NCI-H446 treated with DMSO at 0.1 percent for 48 hours (cell line): ENCODE measurements at regions not wholly inside any gene's neighbourhood (a gene's known extent, or its start where the extent isn't known, plus 50 kb on each side); places are given as distances from the start of the nearest gene placed in this dataset.
A peak's percentile ranks its signal among the peaks of the same experiment; 100 is the strongest.
"Not testable (repeated sequence)": the region's sequence is repeated elsewhere in the genome, so short reads cannot be mapped to it uniquely, and the experiment has no call there.

Experiments
- DNase-seq: peaks from one replicate; lab custom pipeline; 2025; lab: John Stamatoyannopoulos, UW

- no peak for DNase-seq
Measured at GRCh38 chr1:82829527-82829926, 1028.8 kb downstream of the ADGRL2 start.

DNA sequence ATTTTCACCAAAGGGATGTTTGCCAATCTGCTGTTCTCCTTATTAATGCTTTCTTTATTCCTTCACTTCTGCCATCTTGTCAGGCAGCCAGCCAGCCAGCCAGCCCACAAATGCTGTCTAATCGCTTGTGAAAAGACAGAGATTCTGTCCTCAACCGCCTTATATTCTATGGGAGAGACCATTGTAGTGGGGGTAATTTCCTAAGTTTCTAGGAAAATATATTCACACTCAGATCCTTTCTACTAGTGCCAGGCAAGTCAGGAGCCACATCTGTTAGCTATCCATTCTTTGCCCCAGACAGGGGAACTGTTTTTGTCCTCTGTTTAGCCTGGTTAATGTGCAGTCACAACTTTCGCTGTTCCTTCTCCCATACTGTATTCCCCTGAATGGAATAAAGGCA lies 1023.1 kb downstream of the ADGRL2 start:
- DNase-seq: no peak

- DNase-seq: no peak
Measured at GRCh38 chr1:82820816-82821215, 1020.1 kb downstream of the ADGRL2 start.

GRCh38 chr1:82819234-82819633 lies 1018.5 kb downstream of the ADGRL2 start:
- no peak for DNase-seq

GRCh38 chr1:82818586-82818985 lies 1017.9 kb downstream of the ADGRL2 start:
- peak; percentile 3 for DNase-seq

GRCh38 chr1:82813386-82813785 lies 1012.7 kb downstream of the ADGRL2 start:
- peak; percentile 3 for DNase-seq

DNA sequence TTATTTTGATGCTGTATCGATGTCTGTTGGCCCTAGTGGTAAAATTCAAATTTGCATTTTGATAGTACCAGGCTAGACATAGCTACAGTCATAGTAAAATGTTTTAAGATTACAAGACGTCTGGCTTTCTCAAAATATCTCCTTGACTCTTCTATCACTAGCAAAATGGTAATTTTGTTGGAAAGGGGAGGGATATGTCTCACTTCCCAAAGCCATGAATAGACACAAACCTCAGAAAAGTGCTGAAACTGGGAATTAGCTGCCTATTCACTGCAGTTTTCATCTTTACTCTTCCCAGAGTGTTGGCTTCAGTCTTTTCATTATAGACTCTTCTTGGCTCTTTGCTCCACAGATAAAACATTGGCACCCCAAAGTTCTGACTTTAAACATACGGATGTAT lies 1009.9 kb downstream of the ADGRL2 start:
- DNase-seq: no peak

- DNase-seq: no peak
Measured at GRCh38 chr1:82807563-82807962, 1006.8 kb downstream of the ADGRL2 start.

DNA sequence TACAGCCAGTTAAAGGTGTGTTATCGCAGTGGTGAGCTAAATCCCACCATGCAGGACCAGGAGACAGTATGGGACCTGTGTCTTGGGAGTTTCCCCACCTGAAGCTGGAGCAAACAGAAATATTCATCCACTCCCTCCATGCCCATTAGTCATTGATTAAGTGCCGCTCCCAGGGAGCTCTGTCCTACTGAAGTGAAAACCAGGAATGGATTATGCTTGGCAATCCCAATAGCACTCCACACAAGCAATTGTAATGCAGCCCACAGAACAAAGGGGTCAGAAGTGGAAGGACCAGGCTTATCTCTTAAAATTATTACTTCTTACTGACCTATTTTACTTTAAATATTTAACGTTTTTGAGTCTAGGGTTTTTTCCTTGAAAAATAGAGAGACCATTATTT lies 1005.4 kb downstream of the ADGRL2 start:
- DNase-seq: no peak

DNA sequence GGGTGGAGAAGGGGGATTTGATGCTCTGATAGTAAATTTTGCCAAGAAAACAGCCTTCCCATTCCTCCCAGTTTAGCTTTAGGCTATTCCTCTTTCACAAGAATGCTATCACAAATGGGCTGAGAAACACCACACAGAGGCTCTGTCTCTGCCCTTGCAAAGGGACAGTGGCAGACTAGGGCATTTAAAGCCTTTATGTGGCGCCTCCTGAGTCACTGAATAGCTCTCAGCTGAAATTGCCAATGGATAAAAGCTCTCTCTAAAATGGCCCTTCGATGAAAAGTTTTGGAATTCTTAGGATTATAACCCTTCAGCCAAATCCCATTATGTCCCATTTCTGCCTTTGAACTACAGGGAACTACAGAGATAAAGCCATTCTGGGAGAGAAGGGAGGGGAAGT lies 1000.4 kb downstream of the ADGRL2 start:
- DNase-seq: no peak

DNA sequence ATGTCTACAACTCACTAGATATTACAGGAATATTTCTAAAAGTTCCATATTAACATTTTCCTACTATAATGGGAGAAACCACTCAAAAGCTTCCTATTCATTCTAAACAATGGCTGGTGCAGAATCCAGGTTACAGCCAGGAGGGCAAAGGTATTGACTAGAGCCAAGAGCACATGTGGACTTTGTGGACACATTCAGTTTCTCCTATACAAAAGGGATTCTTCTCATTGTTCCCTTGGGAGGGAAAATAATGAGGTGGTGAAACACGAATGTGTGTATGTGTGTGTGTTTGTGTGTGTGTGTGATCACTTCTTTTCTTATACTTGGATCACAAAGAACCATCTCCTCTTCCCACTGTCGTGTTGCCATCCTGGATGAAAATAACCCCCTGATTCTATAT lies 1000.0 kb downstream of the ADGRL2 start:
- DNase-seq: no peak

DNA sequence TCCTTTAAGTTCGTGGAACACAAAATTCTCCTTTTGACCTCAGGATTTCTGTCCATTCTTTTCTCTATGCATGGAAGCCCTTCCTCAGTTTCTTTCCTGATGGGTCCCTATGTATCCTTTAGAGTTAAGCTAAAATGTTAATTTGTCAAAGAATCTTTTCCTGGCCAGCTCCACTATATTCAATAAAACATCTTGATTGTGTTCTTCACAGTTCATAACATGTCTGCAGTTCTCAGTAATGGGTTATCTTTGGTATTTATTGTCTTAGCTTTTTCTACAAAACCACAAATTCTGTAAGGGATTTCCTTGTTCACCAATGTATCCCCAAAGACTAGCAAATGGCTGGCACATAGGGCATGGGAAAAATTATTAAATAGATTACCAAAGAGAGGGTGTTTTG lies 998.5 kb downstream of the ADGRL2 start:
- DNase-seq: no peak

DNA sequence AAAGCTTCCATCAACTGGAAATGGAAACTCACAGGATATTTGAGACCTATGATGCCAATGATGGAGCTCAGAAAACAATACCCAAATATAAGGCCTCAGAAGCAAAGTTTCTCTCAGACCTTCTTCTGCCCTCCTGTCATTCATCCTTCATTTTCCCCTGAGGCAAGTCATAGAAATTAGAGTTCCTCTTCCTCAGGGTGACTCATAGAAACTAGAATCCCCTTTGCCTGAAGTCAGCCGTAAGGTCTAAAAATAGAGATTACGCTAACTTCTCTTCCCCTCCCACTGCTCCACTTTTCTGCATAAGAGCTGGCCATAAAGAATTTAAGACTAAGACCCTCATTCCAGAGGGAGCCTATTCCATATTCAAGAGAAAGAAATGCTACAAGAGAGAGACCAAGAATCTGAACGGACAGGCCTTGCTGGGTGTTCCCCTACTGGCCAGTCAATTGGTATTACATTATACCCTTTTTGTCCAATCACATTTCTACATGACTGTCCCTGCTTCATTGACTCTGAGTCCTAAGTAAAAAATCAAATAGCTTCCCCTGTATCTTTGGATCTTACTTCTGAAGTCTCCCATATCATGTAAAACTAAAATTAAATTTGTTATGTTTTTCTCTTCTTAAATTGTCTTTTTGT lies 994.9 kb downstream of the ADGRL2 start:
- DNase-seq: no peak

- no peak for DNase-seq
Measured at GRCh38 chr1:82792151-82792550, 991.4 kb downstream of the ADGRL2 start.

DNA sequence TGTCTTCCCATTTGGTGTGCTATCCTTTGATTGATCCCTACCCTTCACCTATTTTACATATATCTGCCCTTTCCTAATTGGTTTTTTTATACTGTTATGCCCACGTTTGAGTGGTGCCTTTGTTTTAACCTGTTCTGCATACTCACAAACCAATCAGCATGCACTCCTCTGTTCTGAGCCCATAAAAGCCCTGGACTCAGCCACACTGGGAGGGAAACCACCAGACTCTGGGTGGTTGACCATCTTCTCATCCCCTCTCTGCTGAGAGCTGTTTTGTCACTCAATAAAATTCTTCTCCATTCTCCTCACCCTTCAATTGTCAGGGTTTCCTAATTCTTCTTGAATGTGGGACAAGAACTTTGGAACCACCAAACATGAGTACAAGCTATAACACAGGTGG lies 989.8 kb downstream of the ADGRL2 start:
- no peak for DNase-seq

- no peak for DNase-seq
Measured at GRCh38 chr1:82788660-82789059, 987.9 kb downstream of the ADGRL2 start.

GRCh38 chr1:82788038-82788437 lies 987.3 kb downstream of the ADGRL2 start:
- no peak for DNase-seq

DNA sequence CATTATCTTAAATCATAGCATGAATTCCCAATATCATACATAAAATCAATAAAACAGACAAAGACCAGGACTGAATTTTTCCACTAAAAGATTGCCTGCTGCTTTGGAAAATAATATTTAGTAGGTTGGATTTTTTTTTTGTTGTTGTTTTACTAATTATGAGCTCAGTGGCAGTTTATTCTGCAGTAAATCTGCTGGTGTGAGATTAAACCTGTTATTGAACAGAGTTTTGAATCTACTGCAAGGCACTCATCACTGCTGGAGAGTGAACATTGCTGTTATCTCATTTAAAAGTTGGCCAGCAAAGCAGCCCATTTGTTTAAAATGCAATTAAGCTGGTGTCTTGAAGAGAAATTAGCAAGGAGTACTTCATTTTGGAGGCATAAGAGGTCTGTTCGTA lies 986.1 kb downstream of the ADGRL2 start:
- no peak for DNase-seq

- DNase-seq: no peak
Measured at GRCh38 chr1:82785268-82785790, 984.6 kb downstream of the ADGRL2 start.

GRCh38 chr1:82783044-82783443 lies 982.3 kb downstream of the ADGRL2 start:
- DNase-seq: no peak

- DNase-seq: no peak
Measured at GRCh38 chr1:82782599-82782998, 981.9 kb downstream of the ADGRL2 start.

- no peak for DNase-seq
Measured at GRCh38 chr1:82778612-82779011, 977.9 kb downstream of the ADGRL2 start.

DNA sequence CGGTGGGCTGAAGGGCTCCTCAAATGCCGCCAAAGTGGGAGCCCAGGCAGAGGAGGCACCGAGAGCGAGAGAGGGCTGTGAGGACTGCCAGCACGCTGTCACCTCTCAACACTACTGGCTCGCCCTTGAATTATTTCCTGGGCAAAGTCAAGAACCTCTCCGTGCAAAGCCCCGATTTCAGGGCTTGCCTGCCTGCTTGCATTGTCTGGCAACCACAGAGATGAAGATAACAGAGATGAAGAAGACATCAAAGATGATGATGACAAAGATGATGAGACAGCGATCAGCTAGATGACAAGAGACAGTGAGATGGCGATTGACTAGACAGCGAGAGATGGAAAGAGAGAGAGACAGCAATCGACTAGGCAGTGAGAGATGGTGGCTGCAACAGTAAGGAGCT lies 976.5 kb downstream of the ADGRL2 start:
- no peak for DNase-seq

- not testable (repeated sequence) for DNase-seq
Measured at GRCh38 chr1:82776730-82777129, 976.0 kb downstream of the ADGRL2 start.
